Activated CD8-positive, alpha-beta T cell treated with anti-CD3 and anti-CD28 coated beads for 36 hours (primary cell): ENCODE measurements at regions not wholly inside any gene's neighbourhood (a gene's known extent, or its start where the extent isn't known, plus 50 kb on each side); places are given as distances from the start of the nearest gene placed in this dataset.
"Not testable (repeated sequence)": the region's sequence is repeated elsewhere in the genome, so short reads cannot be mapped to it uniquely, and the experiment has no call there.

ENCODE experiments used
- ATAC-seq: fragments of 200-7000 bp; cut with Tn5 transposase; one replicate; pipeline ENCODE4 v1.10.0; 2021; ENCODE audit warnings: mild to moderate bottlenecking, moderate library complexity
- CTCF ChIA-PET: fragments of 350-600 bp; sonication (Branson Sonifier 250); formaldehyde crosslinking; loops from one replicate; lab custom pipeline; 2021; ENCODE audit warnings: antibody characterized with exemption; lab: Charles Lee
- POLR2A ChIA-PET: fragments of 350-600 bp; sonication (Branson Sonifier 250); formaldehyde crosslinking; loops from one replicate; lab custom pipeline; 2021; ENCODE audit warnings: antibody characterized with exemption; lab: Charles Lee
- DNase-seq: peaks from one replicate; pipeline ENCODE4 v3.0.0-alpha.2; 2020
- H3K27ac Mint-ChIP-seq: one replicate; pipeline ENCODE4 v1.8.0; 2021; ENCODE audit warnings: mild to moderate bottlenecking, mixed read lengths
- H3K27me3 Mint-ChIP-seq: one replicate; pipeline ENCODE4 v1.8.0; 2021; ENCODE audit warnings: mixed read lengths
- H3K36me3 Mint-ChIP-seq: one replicate; pipeline ENCODE4 v1.8.0; 2021; ENCODE audit warnings: low read depth, mixed read lengths
- H3K4me1 Mint-ChIP-seq: one replicate; pipeline ENCODE4 v1.8.0; 2021; ENCODE audit warnings: low read depth, mixed read lengths
- H3K4me3 Mint-ChIP-seq: one replicate; pipeline ENCODE4 v1.8.0; 2021; ENCODE audit warnings: mild to moderate bottlenecking, moderate library complexity, mixed read lengths
- H3K9me3 Mint-ChIP-seq: one replicate; pipeline ENCODE4 v1.8.0; 2021; ENCODE audit warnings: mixed read lengths
- intact Hi-C: fragments of 100-400 bp; cut with micrococcal nuclease; formaldehyde crosslinking; loops from one replicate; pipeline ENCODE4 v1.10.0; 2022
- TF ChIP-seq, protein P1 (sequence below): fragments of 200-600 bp; IDR thresholded peaks from one replicate; pipeline ENCODE4 v1.8.0; 2022; ENCODE audit warnings: antibody characterized with exemption, mild to moderate bottlenecking

DNA sequence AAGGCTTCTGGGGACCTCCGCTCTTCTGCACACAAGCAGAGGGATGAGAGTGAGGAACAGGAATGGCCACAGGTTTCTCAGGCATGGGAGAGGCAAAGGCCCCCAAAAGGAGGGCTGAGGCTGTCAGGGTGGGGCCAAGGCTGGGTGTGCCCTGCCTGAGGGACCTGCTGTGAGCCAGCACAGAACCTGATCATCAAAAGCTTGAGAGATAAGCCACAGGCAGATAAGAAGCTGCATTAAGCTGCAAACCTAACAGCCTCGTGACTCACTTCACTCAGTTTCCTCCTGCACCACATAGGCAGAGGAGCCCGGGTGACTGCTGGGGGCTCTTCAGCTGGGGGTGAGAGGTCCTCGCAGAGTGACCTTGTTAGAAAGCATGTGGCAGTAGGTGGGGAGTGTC, 64.5 kb upstream of the LAPTM4A start:
- no peaks in the 10 kb centered on the region for H3K36me3 Mint-ChIP-seq
- ChIA-PET CTCF (no interaction called here), POLR2A (no interaction called here)
- H3K4me1 Mint-ChIP-seq, result no peaks in the 10 kb centered on the region
- ATAC-seq, result no peak
- TF ChIP-seq, protein P1, sequence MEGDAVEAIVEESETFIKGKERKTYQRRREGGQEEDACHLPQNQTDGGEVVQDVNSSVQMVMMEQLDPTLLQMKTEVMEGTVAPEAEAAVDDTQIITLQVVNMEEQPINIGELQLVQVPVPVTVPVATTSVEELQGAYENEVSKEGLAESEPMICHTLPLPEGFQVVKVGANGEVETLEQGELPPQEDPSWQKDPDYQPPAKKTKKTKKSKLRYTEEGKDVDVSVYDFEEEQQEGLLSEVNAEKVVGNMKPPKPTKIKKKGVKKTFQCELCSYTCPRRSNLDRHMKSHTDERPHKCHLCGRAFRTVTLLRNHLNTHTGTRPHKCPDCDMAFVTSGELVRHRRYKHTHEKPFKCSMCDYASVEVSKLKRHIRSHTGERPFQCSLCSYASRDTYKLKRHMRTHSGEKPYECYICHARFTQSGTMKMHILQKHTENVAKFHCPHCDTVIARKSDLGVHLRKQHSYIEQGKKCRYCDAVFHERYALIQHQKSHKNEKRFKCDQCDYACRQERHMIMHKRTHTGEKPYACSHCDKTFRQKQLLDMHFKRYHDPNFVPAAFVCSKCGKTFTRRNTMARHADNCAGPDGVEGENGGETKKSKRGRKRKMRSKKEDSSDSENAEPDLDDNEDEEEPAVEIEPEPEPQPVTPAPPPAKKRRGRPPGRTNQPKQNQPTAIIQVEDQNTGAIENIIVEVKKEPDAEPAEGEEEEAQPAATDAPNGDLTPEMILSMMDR, result no peak
- intact Hi-C loops, result no loop called here
- H3K9me3 Mint-ChIP-seq, result no peaks in the 10 kb centered on the region
- H3K27me3 Mint-ChIP-seq, result no peaks in the 10 kb centered on the region
- no peak overlapping the region for H3K4me3 Mint-ChIP-seq
- no peak overlapping the region for H3K27ac Mint-ChIP-seq
- no peak for DNase-seq

DNA sequence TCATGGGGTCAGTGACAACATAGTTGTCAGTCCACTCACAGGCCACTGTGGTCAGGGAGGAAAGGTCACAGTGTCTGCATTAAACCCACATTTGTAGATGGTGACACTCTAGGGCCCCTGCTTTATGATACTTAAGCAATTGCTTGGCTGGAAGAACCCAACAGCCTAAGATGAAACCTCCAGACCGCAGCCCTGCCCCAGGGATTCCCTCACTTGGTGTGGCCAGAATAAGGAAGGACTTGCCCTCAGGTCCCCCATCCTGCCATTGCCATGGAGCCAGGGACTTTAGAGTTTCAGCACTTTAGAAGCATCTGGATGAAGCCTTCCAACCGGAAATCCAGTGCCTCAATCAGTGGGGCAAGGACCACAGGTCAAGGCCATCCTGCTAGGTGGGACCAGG, 63.9 kb upstream of the LAPTM4A start:
- ChIA-PET CTCF (no interaction called here), POLR2A (no interaction called here)
- H3K27ac Mint-ChIP-seq, result no peak overlapping the region
- no peak overlapping the region for H3K4me3 Mint-ChIP-seq
- H3K9me3 Mint-ChIP-seq, result no peaks in the 10 kb centered on the region
- H3K27me3 Mint-ChIP-seq, result no peaks in the 10 kb centered on the region
- DNase-seq, result no peak
- H3K4me1 Mint-ChIP-seq, result no peaks in the 10 kb centered on the region
- TF ChIP-seq, protein P1, result no peak
- no peak for ATAC-seq
- no peaks in the 10 kb centered on the region for H3K36me3 Mint-ChIP-seq
- intact Hi-C loops, result no loop called here

DNA sequence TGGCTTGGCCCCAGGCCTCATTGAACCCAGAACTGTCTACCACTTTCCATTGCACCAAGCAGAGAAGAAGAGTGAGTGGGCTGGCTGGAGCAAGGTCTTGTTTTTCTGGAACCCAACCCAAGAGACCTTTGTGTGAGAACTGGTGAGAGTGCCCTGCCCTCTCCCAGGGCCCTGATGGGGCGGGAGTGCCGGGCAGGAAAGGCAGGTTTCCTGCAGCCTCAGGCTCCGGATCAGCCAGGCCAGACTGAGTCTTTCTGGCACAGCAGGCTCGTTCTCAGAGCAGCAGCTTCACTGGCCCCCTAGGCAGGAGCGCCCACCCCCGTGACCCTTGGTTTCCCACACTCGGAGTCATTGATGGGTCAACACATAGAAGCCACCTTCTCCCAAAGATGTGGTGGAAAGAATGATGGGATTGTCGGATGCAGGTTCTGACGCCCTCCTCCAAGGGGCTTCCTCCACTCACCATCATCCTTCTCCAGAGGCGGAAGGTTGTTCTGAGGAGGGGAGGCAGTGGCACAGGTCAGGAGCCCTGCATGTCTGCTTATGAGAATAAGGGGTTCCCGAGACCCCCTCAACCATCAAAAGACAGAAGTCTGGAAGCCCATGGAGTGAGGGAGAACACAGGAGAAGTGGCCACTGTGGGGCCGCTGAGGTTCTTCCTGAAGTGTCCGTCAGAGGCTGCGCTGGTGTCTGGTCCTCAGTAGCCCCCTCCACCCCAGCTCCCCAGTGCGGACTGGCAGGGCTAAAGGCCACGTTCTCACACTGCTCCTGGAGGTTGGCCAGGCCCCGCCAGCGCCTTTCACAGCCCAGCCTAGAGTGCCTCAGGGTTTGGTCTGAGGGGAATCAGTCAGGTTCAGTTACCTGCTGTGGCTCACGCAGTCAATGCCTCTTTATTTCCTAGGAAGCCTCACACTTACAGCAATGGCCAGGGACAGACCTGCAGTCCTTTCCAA, 62.8 kb upstream of the LAPTM4A start:
- ChIA-PET POLR2A (no interaction called here), CTCF (no interaction called here)
- no peak overlapping the region for H3K27ac Mint-ChIP-seq
- no peak overlapping the region for H3K4me3 Mint-ChIP-seq
- no peaks in the 10 kb centered on the region for H3K36me3 Mint-ChIP-seq
- no peaks in the 10 kb centered on the region for H3K9me3 Mint-ChIP-seq
- no peaks in the 10 kb centered on the region for H3K4me1 Mint-ChIP-seq
- DNase-seq, result no peak
- TF ChIP-seq, protein P1, result no peak
- H3K27me3 Mint-ChIP-seq, result no peaks in the 10 kb centered on the region
- ATAC-seq, result no peak
- intact Hi-C loops, result no loop called here

DNA sequence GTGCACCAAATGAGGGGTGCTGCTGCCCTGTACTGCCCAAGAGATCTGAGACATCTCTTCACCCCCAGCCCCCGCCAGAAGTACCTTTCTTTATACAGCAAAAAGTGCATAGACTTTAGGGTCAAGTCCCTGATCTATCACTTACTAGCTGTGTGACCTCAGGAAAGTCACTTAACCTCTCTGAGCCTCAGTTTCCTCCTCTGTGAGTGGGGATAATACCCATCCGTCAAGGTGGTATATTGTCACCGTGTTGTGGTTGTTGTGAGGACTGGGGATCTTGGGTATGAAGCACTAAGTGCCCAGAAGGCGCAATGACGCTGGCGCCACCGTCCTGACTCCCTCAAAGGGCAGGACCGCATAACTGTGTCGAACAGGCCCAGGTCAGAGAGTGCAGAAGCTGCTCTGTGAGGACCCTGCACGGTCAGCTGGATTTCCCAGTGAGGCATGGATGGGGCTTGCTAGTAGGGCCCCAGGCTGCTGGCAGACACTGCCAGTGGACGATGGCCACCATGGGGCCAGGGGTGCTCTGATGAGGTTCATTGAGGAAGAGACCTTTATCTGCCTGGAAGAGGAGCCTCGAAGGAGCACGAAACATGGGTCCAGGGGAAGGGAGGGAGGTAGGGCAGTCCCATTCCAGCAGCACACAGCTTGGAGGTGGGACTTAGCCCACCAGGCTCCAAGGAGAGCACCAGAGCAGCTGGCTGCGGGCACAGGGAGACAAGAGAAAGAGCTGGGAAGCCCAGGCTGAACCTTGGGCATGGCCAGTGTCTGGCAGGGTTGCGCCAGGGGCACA, 61.8 kb upstream of the LAPTM4A start:
- ChIA-PET POLR2A (no interaction called here), CTCF (interaction anchor here (1.3 kb wide), 1 partner anchor 112 kb away, joined by 3 read pairs; the partner anchor contains the start of gene SDC1)
- intact Hi-C loops, result no loop called here

DNA sequence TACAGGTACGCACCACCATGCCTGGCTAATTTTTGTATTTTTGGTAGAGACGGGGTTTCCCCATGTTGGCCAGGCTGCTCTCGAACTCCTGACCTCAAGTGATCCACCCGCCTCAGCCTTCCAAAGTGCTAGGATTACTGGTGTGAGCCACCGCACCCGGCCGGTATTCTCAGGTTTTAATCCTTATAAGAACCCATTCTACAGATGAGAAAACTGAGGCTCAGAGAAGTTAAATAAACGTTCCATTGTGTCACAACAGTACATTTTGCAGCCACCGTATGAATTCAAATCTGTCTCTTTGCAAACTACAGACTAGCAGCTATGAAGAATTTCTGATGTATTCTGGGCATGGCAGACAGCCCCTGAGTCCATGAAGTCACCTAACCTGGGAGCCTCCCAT, 60.9 kb upstream of the LAPTM4A start:
- H3K4me3 Mint-ChIP-seq, H3K27me3 Mint-ChIP-seq, H3K9me3 Mint-ChIP-seq, H3K27ac Mint-ChIP-seq, H3K4me1 Mint-ChIP-seq, ATAC-seq, DNase-seq, H3K36me3 Mint-ChIP-seq, intact Hi-C loops, POLR2A ChIA-PET: not testable (repeated sequence)
- CTCF ChIA-PET, result interaction anchor here (0.8 to 1.3 kb wide), 2 partner anchors 113 to 130 kb away, joined by 3 read pairs; partner anchors contain the start of gene SDC1

More for the DNA sequence above, 61.8 kb upstream of the LAPTM4A start:
- no peak for ATAC-seq
- TF ChIP-seq, protein P1, result no peak
- no peaks in the 10 kb centered on the region for H3K36me3 Mint-ChIP-seq
- H3K4me3 Mint-ChIP-seq, result no peak overlapping the region
- H3K27ac Mint-ChIP-seq, result no peak overlapping the region
- H3K4me1 Mint-ChIP-seq, result no peaks in the 10 kb centered on the region
- no peaks in the 10 kb centered on the region for H3K27me3 Mint-ChIP-seq
- no peak for DNase-seq
- H3K9me3 Mint-ChIP-seq, result no peaks in the 10 kb centered on the region
